AG09319 (cell line): ENCODE measurements at regions not wholly inside any gene's neighbourhood (a gene's known extent, or its start where the extent isn't known, plus 50 kb on each side); places are given as distances from the start of the nearest gene placed in this dataset.
"Not testable (repeated sequence)": the region's sequence is repeated elsewhere in the genome, so short reads cannot be mapped to it uniquely, and the experiment has no call there.

Source experiments
- DNase-seq: peaks from one replicate; pipeline ENCODE4 v3.0.0-alpha.2; 2010; ENCODE audit warnings: low read depth; ENCODE audit errors: extremely low read depth
- TF ChIP-seq, protein P1 (sequence below): IDR thresholded peaks from 2 replicates; pipeline ENCODE4 v1.5.1; 2011; ENCODE audit warnings: low read depth, mild to moderate bottlenecking, inconsistent platforms, low read length, moderate library complexity

DNA sequence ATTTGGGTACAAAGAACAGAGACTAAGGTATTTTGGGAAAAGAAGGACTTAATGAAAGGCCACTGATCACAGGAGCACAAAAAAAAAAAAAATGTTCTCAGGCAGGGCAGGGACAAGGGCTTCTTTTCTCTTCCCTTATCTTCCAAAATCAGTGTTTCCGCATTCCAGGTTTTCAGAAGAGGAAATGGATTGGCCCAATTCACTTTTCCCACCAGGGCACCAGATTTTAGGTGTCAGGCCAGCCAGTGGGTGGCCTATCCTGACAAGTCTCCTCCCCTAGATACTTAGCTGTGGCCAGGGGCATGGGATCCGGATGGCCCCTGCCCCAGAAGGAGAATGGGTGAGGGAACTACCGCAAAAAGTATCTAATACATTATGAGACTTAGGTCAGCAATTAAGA, 88.9 kb upstream of the WAC start:
- TF ChIP-seq, protein P1, sequence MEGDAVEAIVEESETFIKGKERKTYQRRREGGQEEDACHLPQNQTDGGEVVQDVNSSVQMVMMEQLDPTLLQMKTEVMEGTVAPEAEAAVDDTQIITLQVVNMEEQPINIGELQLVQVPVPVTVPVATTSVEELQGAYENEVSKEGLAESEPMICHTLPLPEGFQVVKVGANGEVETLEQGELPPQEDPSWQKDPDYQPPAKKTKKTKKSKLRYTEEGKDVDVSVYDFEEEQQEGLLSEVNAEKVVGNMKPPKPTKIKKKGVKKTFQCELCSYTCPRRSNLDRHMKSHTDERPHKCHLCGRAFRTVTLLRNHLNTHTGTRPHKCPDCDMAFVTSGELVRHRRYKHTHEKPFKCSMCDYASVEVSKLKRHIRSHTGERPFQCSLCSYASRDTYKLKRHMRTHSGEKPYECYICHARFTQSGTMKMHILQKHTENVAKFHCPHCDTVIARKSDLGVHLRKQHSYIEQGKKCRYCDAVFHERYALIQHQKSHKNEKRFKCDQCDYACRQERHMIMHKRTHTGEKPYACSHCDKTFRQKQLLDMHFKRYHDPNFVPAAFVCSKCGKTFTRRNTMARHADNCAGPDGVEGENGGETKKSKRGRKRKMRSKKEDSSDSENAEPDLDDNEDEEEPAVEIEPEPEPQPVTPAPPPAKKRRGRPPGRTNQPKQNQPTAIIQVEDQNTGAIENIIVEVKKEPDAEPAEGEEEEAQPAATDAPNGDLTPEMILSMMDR: no peak
- no peak for DNase-seq

GRCh38 chr10:28445516-28445915, 87.4 kb upstream of the WAC start:
- TF ChIP-seq, protein P1: no peak

GRCh38 chr10:28449382-28449781, 83.5 kb upstream of the WAC start:
- TF ChIP-seq, protein P1: no peak
- DNase-seq: no peak

More at GRCh38 chr10:28445516-28445915, 87.4 kb upstream of the WAC start:
- no peak for DNase-seq

GRCh38 chr10:28449926-28450325, 83.0 kb upstream of the WAC start:
- TF ChIP-seq, protein P1: no peak

GRCh38 chr10:28453926-28454325, 79.0 kb upstream of the WAC start:
- DNase-seq: no peak
- TF ChIP-seq, protein P1: no peak

More at GRCh38 chr10:28449926-28450325, 83.0 kb upstream of the WAC start:
- DNase-seq: no peak

DNA sequence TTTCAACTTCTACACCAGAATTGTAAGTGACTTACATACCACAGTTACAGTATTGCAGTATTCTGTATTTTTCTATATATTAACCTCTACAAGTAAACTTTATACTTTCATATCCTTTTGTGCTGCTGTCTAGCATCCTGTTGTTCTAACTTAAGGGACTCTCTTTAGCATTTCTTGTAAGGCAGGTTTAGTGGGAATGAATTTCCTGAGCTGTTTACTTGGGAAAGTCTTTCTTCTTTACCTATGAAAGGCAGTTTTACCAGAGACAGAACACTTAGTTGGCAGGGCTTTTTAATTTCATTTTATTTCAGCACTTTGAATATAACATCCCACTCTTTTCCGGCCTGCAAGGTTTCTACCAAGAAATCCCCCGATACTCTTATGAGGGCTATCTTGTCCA, 75.8 kb upstream of the WAC start:
- TF ChIP-seq, protein P1: no peak
- DNase-seq: no peak

- DNase-seq: not testable (repeated sequence)
Observed at GRCh38 chr10:28457873-28458272, 75.0 kb upstream of the WAC start.

GRCh38 chr10:28459453-28460144, 73.3 kb upstream of the WAC start:
- TF ChIP-seq, protein P1: no peak
- DNase-seq: no peak
